GM12878 (cell line): ENCODE measurements at regions not wholly inside any gene's neighbourhood (a gene's known extent, or its start where the extent isn't known, plus 50 kb on each side); places are given as distances from the start of the nearest gene placed in this dataset.

Experiments used
- ATAC-seq: fragments of 200-7000 bp; cut with Tn5 transposase; 3 replicates; pipeline ENCODE4 v1.9.1; 2020; ENCODE audit warnings: mild to moderate bottlenecking, moderate library complexity
- BruUV-seq: library from RNA; stranded (reverse); fragments of 400-500 nt; replicated peaks from 2 replicates; lab custom pipeline; 2021; lab: Mats Ljungman, UMichigan
- CTCF ChIA-PET: fragments of 300-600 bp; sonication (Branson Sonifier 250); formaldehyde crosslinking; extraction: SDS; loops from one replicate; lab custom pipeline; 2021; ENCODE audit warnings: inconsistent platforms; lab: Yijun Ruan, JAX
- POLR2A ChIA-PET: fragments of 350-600 bp; formaldehyde crosslinking; extraction: SDS; loops from one replicate; lab custom pipeline; 2021; ENCODE audit warnings: inconsistent platforms; lab: Charles Lee
- RAD21 ChIA-PET: fragments of 300-600 bp; sonication (Branson Sonifier 250); formaldehyde crosslinking; loops from one replicate; lab custom pipeline; 2023; ENCODE audit warnings: antibody characterized with exemption; ENCODE audit not compliant: unreplicated experiment; lab: Charles Lee
- SMC1A ChIA-PET: fragments of 300-600 bp; sonication (Branson Sonifier 250); formaldehyde crosslinking; loops from one replicate; lab custom pipeline; 2023; ENCODE audit not compliant: unreplicated experiment, uncharacterized antibody; lab: Charles Lee
- DNase-seq: peaks from one replicate; pipeline ENCODE4 v3.0.0-alpha.2; 2011; ENCODE audit warnings: low read depth, low spot score
- FAIRE-seq: peaks from 3 replicates; lab custom pipeline; 2011; peaks lifted over from hg19 to GRCh38; lab: Jason Lieb, UNC
- H2AFZ ChIP-seq: 2 replicates; pipeline ENCODE4 v1.6.0; 2011; ENCODE audit warnings: low read depth, low read length, control low read depth; ENCODE audit not compliant: control insufficient read depth
- H3K27ac ChIP-seq: 2 replicates; pipeline ENCODE4 v1.5.1; 2011; ENCODE audit warnings: control low read depth; ENCODE audit not compliant: control insufficient read depth, insufficient read depth
- H3K27me3 ChIP-seq, 2 experiments: replicated peaks in 1 of 2; 2 replicates each; pipeline versions ENCODE4 v1.6.0 to v1.6.1; 2011; ENCODE audit warnings: low read length in 1 of 2; ENCODE audit not compliant: control insufficient read depth in 2 of 2, insufficient read depth in 2 of 2
- H3K36me3 ChIP-seq, 2 experiments: 2 replicates each; pipeline ENCODE4 v1.5.1; 2011; ENCODE audit warnings: low read length in 1 of 2; ENCODE audit not compliant: control insufficient read depth in 2 of 2, insufficient read depth in 2 of 2
- H3K4me1 ChIP-seq: 2 replicates; pipeline ENCODE4 v1.6.1; 2011; ENCODE audit warnings: mild to moderate bottlenecking, low read length, moderate library complexity, mixed read lengths; ENCODE audit not compliant: control insufficient read depth, insufficient read depth
- H3K4me2 ChIP-seq: 2 replicates; pipeline ENCODE4 v1.6.0; 2011; ENCODE audit warnings: control low read depth; ENCODE audit not compliant: control insufficient read depth, insufficient read depth
- H3K4me3 ChIP-seq: fragments of 200-600 bp; sonication (generic); 2 replicates; pipeline ENCODE4 v1.5.1; 2016
- H3K79me2 ChIP-seq: 2 replicates; pipeline ENCODE4 v1.6.0; 2011; ENCODE audit warnings: low read length; ENCODE audit not compliant: control insufficient read depth, insufficient read depth
- H3K9ac ChIP-seq: 2 replicates; pipeline ENCODE4 v1.8.0; 2011; ENCODE audit warnings: low read length, control low read depth, mixed read lengths; ENCODE audit not compliant: control insufficient read depth, insufficient read depth
- H3K9me3 ChIP-seq: replicated peaks from 3 replicates; pipeline ENCODE4 v1.5.1; 2011; ENCODE audit warnings: mild to moderate bottlenecking, low read length; ENCODE audit not compliant: control insufficient read depth, insufficient read depth
- H4K20me1 ChIP-seq: 2 replicates; pipeline ENCODE4 v1.6.0; 2011; ENCODE audit not compliant: control insufficient read depth, insufficient read depth
- BCL3 ChIP-seq: IDR thresholded peaks from 2 replicates; pipeline ENCODE4 v1.6.1; 2011; ENCODE audit warnings: borderline replicate concordance, low read depth, mild to moderate bottlenecking, moderate library complexity, low read length; ENCODE audit not compliant: insufficient read depth, poor library complexity, severe bottlenecking
- CHD2 ChIP-seq: IDR thresholded peaks from 2 replicates; pipeline ENCODE4 v1.6.1; 2011; ENCODE audit warnings: low read depth, low read length, improper control_type of control experiment, borderline replicate concordance
- CTCF ChIP-seq, 3 experiments: IDR thresholded peaks in 2 of 3; conservative IDR thresholded peaks in 1 of 3; 2 replicates each; pipeline ENCODE4 v1.5.1; 2011; ENCODE audit warnings: low read depth in 3 of 3, low read length in 3 of 3, mild to moderate bottlenecking in 3 of 3, control low read depth in 2 of 3, moderate library complexity in 2 of 3, inconsistent platforms in 1 of 3, mixed read lengths in 1 of 3; ENCODE audit not compliant: control insufficient read depth in 2 of 3, insufficient read depth in 1 of 3; ENCODE audit errors: extremely low read depth in 1 of 3
- LARP7 ChIP-seq: fragments of 450-650 bp; IDR thresholded peaks from 2 replicates; pipeline ENCODE4 v1.6.1; 2017; ENCODE audit warnings: mild to moderate bottlenecking
- MEF2B ChIP-seq: fragments of 450-650 bp; IDR thresholded peaks from 2 replicates; pipeline ENCODE4 v1.6.1; 2018; ENCODE audit warnings: mild to moderate bottlenecking, moderate library complexity; ENCODE audit not compliant: partially characterized antibody, poor library complexity, severe bottlenecking
- NRF1 ChIP-seq: conservative IDR thresholded peaks from 2 replicates; pipeline ENCODE4 v1.6.1; 2011; ENCODE audit warnings: mild to moderate bottlenecking, low read depth, low read length, improper control_type of control experiment
- POLR2AphosphoS2 ChIP-seq: IDR thresholded peaks from 2 replicates; pipeline ENCODE4 v1.6.1; 2011; ENCODE audit warnings: low read depth, mild to moderate bottlenecking, low read length, improper control_type of control experiment, moderate library complexity
- SREBF1 ChIP-seq: IDR thresholded peaks from 2 replicates; pipeline ENCODE4 v1.6.1; 2012; ENCODE audit warnings: mild to moderate bottlenecking, low read length
- YY1 ChIP-seq: IDR thresholded peaks from 2 replicates; pipeline ENCODE4 v1.6.1; 2011; ENCODE audit warnings: low read depth, mild to moderate bottlenecking, low read length
- ZNF592 ChIP-seq: fragments of 450-650 bp; IDR thresholded peaks from 2 replicates; pipeline ENCODE4 v1.6.1; 2017; ENCODE audit warnings: mild to moderate bottlenecking, moderate library complexity
- WGBS: methylation state at CpG from one replicate; pipeline ENCODE4 v1.1.6; 2016; ENCODE audit warnings: low lambda C conversion rate; ENCODE audit not compliant: insufficient replicate concordance, insufficient coverage; ENCODE audit errors: missing lambda C conversion rate; 5-methylcytosine and 5-hydroxymethylcytosine counted together
- in situ Hi-C: fragments of 300-500 bp; cut with MboI; formaldehyde crosslinking; loops from 9 replicates; pipeline ENCODE4 v1.14.3; 2018; ENCODE audit warnings: mixed read lengths
- intact Hi-C: fragments of 100-400 bp; cut with micrococcal nuclease; formaldehyde crosslinking; loops from one replicate; pipeline ENCODE4 v1.14.2; 2022; ENCODE audit not compliant: unreplicated experiment

- no peak overlapping the region for H3K27ac ChIP-seq
- DNase-seq, result no peak
- 0% methylated on average over 2 of the region's 2 CpGs for WGBS
- ATAC-seq, result no peak
- no peaks in the 10 kb centered on the region for H3K36me3 ChIP-seq
- H3K79me2 ChIP-seq, result no peaks in the 10 kb centered on the region
- SMC1A ChIA-PET, result no interaction called here
- no peak overlapping the region for H2AFZ ChIP-seq
- intact Hi-C loops, result no loop called here
- no peak for FAIRE-seq
- H3K4me2 ChIP-seq, result no peak overlapping the region
- CTCF ChIA-PET, result no interaction called here
- no peak overlapping the region for H3K9ac ChIP-seq
- in situ Hi-C loops, result no loop called here
- no peaks in the 10 kb centered on the region for H3K9me3 ChIP-seq
- no peaks in the 10 kb centered on the region for H3K27me3 ChIP-seq
- H4K20me1 ChIP-seq, result no peaks in the 10 kb centered on the region
- BruUV-seq, result no TSS peak
- no peak overlapping the region for H3K4me3 ChIP-seq
- RAD21 ChIA-PET, result no interaction called here
- no peaks in the 10 kb centered on the region for H3K4me1 ChIP-seq
- POLR2A ChIA-PET, result no interaction called here
- TF ChIP-seq YY1, result no peak
- no peak for TF ChIP-seq MEF2B
- TF ChIP-seq CTCF (IDR thresholded peaks at IDR 0.05 in 2 of 3, conservative IDR thresholded peaks at IDR 0.05 in 1 of 3; ENCODE audit: control insufficient read depth in 2 of 3, extremely low read depth in 1 of 3, insufficient read depth in 1 of 3, low read depth in 3 of 3, low read length in 3 of 3), result no peak
- TF ChIP-seq NRF1, result no peak
- TF ChIP-seq POLR2AphosphoS2, result no peak
- TF ChIP-seq ZNF592, result no peak
- no peak for TF ChIP-seq SREBF1
- TF ChIP-seq CHD2, result no peak
- TF ChIP-seq LARP7, result no peak
- no peak for TF ChIP-seq BCL3
- TF ChIP-seq, all 136 proteins: peak for 0
These were observed 141.6 kb downstream of the AASDH start for GRCh38 chr4:56245547-56246232.
